AG09319 (cell line): ENCODE measurements at regions not wholly inside any gene's neighbourhood (a gene's known extent, or its start where the extent isn't known, plus 50 kb on each side); places are given as distances from the start of the nearest gene placed in this dataset.
"Not testable (repeated sequence)": the region's sequence is repeated elsewhere in the genome, so short reads cannot be mapped to it uniquely, and the experiment has no call there.

Experiments used
- DNase-seq: peaks from one replicate; pipeline ENCODE4 v3.0.0-alpha.2; 2010; ENCODE audit warnings: low read depth; ENCODE audit errors: extremely low read depth
- TF ChIP-seq, protein P1 (sequence below): IDR thresholded peaks from 2 replicates; pipeline ENCODE4 v1.5.1; 2011; ENCODE audit warnings: low read depth, mild to moderate bottlenecking, inconsistent platforms, low read length, moderate library complexity

GRCh38 chr6:97958134-97958533, 675.1 kb upstream of the MMS22L start:
- TF ChIP-seq, protein P1, sequence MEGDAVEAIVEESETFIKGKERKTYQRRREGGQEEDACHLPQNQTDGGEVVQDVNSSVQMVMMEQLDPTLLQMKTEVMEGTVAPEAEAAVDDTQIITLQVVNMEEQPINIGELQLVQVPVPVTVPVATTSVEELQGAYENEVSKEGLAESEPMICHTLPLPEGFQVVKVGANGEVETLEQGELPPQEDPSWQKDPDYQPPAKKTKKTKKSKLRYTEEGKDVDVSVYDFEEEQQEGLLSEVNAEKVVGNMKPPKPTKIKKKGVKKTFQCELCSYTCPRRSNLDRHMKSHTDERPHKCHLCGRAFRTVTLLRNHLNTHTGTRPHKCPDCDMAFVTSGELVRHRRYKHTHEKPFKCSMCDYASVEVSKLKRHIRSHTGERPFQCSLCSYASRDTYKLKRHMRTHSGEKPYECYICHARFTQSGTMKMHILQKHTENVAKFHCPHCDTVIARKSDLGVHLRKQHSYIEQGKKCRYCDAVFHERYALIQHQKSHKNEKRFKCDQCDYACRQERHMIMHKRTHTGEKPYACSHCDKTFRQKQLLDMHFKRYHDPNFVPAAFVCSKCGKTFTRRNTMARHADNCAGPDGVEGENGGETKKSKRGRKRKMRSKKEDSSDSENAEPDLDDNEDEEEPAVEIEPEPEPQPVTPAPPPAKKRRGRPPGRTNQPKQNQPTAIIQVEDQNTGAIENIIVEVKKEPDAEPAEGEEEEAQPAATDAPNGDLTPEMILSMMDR, result no peak
- no peak for DNase-seq

DNA sequence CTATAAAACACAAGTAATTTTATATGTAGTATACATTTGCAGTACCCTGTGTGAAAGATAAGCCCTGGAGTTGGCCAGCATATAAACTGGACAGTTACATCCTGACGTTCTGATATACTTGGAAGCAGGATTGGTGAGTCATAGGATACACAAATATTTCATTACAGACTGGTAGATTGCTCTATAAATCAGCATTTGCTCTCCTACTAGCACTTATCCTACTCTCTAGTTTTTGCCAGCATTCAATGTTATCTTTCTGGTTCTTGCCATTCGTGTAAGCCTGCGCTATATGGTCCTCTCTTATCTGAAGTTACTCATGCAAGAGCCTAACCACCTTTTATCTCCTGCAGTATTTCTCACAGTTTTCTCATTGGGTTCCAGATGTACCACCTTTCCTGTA, 680.2 kb upstream of the MMS22L start:
- TF ChIP-seq, protein P1, result no peak
- DNase-seq, result no peak

DNA sequence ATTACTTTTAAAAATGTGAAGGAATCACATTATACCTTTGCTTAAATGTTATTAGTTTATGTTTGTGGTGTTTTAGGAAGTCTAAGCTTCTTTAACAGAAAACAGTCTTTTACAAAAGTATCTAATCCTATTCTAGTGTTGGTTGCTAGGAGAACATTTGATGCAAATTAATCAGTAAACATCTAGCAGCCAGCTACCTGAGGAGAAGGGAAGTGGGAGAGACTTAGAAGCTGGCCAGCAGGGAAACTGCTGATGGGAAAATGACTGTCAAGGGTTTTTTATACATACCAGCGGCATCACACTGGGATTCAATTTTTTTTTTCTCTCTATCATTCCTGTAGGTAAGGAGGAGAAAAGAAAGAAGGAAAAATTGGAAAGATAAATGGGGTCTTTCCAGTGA, 686.0 kb upstream of the MMS22L start:
- no peak for DNase-seq
- TF ChIP-seq, protein P1, result no peak

DNA sequence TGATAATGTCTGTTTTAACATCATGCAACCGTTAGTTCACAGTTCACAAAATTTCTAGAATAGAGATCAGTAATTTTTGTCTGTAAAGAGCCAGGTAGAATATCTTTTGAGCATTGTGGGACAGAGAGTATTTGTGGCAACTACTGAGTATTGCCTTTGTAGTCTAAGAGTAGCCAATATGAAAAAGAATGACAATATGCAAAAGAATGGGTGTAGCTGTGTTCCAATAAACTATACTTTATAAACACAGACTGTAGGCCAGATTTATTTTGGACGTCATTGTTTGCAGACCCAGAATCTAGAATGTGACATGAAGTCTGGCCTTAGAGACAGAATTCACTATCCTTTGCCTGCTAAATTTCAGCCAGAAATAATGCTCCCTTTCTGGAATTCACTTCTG, 694.1 kb upstream of the MMS22L start:
- TF ChIP-seq, protein P1, result no peak
- no peak for DNase-seq

DNA sequence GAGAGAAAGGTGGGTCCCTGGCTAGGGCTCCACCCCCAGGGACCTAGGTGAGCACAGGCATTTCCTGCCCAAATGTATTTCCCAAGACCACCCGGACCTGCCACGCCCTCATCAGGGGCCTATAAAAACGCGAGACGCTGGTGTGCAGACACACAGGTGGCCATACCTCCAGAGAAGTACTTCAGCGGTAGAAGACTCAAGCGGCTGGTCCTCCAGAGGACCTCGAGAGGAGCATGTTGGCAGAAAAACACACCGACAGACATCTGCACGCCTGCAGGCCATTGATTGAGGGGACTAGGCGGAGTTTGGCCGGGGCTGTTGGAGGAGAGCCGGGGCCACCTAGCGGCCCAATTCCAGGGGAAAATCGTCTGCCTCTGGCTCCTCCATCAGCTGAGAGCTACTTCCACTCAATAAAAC, 695.8 kb upstream of the MMS22L start:
- no peak for DNase-seq
- TF ChIP-seq, protein P1, result no peak

DNA sequence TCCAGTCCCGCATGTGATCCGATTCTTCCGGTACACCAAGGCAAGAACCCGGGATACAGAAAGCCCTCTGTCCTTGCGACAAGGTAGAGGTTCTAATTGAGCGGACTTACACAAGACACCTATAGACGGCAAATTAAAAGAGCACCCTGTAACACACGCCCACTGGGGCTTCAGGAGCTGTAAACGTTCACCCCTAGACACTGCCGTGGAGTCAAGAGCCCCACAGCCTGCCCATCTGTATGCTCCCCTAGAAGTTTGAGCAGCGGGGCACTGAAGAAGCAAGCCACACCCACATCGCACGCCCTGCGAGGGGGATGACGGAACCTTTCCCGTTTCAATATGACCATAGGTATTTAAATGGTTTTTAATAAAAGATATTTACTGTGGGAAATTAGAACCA, 696.3 kb upstream of the MMS22L start:
- not testable (repeated sequence) for DNase-seq

GRCh38 chr6:97989451-97989850, 706.4 kb upstream of the MMS22L start:
- DNase-seq, result no peak
- TF ChIP-seq, protein P1, result no peak

DNA sequence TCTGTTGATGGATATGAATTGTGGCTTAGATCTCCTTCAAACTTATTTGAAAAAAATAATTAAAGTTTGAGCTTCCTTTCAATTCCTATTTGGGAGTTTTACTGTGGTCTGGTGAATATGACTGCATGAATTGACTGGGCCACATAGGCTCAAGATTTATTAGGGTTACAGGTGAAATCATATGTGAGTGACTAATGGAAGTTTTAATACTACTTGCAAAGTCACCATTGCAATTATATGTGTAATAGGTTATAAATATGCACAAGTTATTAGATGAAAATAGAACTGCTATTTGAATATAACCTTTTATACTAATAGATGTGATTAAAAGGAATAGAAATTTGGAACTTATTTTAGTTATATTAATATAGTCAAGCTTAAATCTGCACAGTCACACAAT, 712.1 kb upstream of the MMS22L start:
- TF ChIP-seq, protein P1, result no peak
- DNase-seq, result no peak
